HL-60/S4 treated with phorbol 12-myristate 13-acetate at 8.2 ng/mL for 4 days and 3 days (cell line): ENCODE measurements at regions not wholly inside any gene's neighbourhood (a gene's known extent, or its start where the extent isn't known, plus 50 kb on each side); places are given as distances from the start of the nearest gene placed in this dataset.

Experiments used
- in situ Hi-C: fragments of 300-500 bp; cut with MboI; formaldehyde crosslinking; loops from 2 replicates; pipeline ENCODE4 v1.15.0; 2022; ENCODE audit warnings: low sequenced_read_pairs

GRCh38 chr14:65346474-65346873 lies 66.1 kb upstream of the FUT8 start:
- in situ Hi-C loops, result no loop called here

- in situ Hi-C loops, result no loop called here
Observed at GRCh38 chr14:65346895-65347294, 65.6 kb upstream of the FUT8 start.

- in situ Hi-C loops, result no loop called here
Observed at GRCh38 chr14:65348137-65348536, 64.4 kb upstream of the FUT8 start.

GRCh38 chr14:65349100-65349499 lies 63.4 kb upstream of the FUT8 start:
- in situ Hi-C loops, result no loop called here

GRCh38 chr14:65351493-65352194 lies 60.9 kb upstream of the FUT8 start:
- in situ Hi-C loops, result no loop called here

GRCh38 chr14:65352964-65353530 lies 59.5 kb upstream of the FUT8 start:
- in situ Hi-C loops, result no loop called here

- in situ Hi-C loops, result no loop called here
Observed at GRCh38 chr14:65354131-65354530, 58.4 kb upstream of the FUT8 start.

GRCh38 chr14:65354715-65355114 lies 57.8 kb upstream of the FUT8 start:
- in situ Hi-C loops, result no loop called here

- in situ Hi-C loops, result no loop called here
Observed at GRCh38 chr14:65356327-65356836, 56.1 kb upstream of the FUT8 start.

- in situ Hi-C loops, result no loop called here
Observed at GRCh38 chr14:65357113-65357512, 55.4 kb upstream of the FUT8 start.

- in situ Hi-C loops, result no loop called here
Observed at GRCh38 chr14:65357689-65358088, 54.8 kb upstream of the FUT8 start.

GRCh38 chr14:65359503-65359902 lies 53.0 kb upstream of the FUT8 start:
- in situ Hi-C loops, result no loop called here

- in situ Hi-C loops, result no loop called here
Observed at GRCh38 chr14:65360144-65360784, 52.3 kb upstream of the FUT8 start.

- in situ Hi-C loops, result no loop called here
Observed at GRCh38 chr14:65361920-65362319, 50.6 kb upstream of the FUT8 start.
